HG02763 (cell line): ENCODE measurements at regions not wholly inside any gene's neighbourhood (a gene's known extent, or its start where the extent isn't known, plus 50 kb on each side); places are given as distances from the start of the nearest gene placed in this dataset.

Experiments used
- ATAC-seq: cut with Tn5 transposase; IDR thresholded peaks from one replicate; pipeline ENCODE4 v1.9.1; 2021; ENCODE audit warnings: mild to moderate bottlenecking, moderate library complexity; ENCODE audit not compliant: unreplicated experiment

DNA sequence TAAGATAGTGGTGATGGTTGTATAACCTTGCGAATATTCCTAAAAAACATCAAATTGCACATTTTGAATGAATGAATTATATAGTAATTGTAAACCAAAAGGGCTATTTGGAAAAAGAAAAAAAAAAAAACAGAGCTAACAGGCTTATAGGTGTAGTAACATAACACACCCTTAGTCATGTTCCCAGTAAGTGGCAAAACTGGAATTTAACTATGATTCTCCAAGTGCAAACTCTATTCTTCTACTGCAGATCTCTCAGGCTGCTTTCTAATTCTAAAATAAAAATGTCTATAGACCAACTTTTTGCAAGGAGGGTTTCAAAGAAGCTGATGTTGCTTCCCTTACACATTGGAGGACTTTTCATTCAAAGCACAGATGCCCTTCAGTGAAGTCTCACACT lies 293.2 kb upstream of the MON1B start:
- ATAC-seq = no peak

DNA sequence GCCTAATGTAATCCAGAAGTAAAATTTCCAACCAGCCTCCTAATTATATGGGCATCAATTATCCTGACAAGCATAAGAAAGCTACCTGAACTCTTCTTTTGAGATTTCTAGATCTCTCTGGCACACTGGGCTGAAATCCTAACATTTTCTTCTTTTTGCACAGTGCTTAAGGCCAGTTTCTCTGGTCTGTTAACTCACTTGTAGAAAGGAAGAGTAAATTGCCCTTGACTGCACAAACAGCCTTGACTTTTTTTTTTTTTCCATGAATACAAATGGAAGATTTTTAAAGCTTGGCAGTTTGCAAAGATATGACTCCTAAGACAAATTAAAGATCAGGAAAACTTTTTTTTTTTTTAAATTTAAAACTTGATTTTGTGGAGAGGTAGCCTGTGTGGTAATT lies 291.2 kb upstream of the MON1B start:
- ATAC-seq = no peak

DNA sequence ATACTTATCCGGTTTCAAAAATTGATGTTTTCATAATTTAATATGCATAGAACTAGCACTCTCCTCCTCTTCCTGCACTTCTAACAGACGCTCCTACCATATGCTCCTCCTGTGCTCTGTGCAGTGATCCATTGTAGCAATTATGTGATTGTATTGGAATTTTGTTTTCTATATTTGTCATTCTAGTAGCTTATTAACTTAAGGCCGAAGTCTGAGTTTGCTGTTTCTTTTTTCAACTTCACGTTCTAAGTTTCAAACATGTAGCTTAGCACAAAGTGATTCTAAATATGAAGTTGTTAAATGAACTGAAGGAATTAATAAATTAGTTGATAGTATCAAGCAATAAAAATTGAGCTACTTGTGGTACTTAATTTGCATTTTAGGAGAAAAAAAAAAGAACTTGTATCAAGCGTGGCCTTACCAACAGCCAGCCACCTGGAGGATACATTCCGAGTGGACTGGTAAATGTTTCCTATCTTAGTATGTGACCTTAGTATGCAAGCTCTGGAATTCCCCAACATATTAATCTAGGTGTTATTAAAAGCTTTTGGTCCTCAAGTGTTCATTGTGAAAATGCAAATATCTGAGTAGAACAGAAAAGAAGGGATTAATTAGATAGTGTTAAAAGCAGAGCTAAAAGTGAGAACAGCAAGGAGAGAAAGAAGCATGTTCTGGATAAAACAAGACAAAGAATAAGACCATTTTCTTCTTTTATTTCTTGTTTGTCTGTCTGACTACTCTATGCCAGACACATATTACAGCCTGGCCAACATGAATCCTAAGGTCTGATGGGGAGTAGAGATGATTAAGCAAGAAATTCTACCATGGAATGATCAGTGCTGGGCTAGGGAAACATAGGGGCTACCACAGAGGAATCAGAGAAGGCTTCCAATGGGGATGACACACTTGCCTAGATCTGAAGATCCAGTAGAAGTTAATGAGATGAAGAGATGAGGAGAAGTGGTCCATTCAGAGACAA lies 290.4 kb upstream of the MON1B start:
- ATAC-seq = no peak

DNA sequence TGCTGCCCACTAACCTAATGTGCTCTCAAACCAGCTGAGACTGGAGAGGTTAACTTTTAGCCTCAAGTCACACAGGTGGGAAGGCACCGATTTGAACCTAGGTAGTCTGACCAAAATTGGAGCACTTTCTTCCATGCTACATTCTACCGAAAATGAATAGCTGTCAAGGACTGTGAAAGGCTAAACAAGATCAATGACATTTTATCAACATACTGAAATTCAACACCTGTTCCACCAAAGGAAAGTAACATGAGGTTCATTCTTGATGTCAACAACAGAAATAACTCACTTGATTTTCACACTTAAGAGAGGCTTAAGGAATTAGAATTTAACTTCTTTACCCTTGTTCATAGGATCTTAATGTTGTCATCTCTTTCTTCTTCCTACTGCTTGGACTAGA lies 284.4 kb upstream of the MON1B start:
- ATAC-seq = no peak

DNA sequence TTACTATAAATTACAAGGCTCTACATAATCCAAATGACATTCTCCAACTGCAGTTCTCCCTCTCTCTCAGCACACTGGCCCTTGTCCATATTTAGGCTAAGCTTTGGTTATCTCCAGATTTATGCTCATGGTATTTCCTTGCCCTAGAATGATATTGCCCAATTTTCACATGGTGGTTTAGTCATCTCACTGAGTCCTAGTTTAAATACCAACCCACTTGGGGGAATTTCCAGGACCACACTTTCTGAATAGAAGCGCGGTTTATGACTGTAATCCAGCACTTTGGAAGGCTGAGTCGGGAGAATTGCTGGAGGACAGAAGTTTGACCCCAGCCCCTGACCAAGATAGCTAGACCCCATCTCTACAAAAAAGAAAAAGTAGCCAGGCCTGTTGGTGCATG lies 280.1 kb upstream of the MON1B start:
- no peak for ATAC-seq

DNA sequence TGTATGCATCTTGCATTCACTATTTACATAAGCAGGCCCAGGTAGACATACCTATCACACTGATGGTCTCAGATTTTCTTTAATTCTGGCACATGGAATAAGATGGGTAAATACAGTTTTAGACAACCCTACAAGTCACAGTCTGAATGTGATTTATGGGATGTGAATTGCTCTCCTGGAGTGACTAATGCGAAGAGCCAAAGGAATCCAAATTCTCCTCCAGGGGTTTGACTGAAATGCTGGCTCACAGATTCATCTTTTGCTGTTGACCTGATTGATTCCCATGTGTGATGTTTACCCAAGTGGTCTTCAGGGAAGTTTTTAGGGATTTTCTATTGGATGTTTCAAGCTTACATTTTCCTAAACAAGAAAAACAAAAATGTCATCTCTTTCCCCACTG lies 277.9 kb upstream of the MON1B start:
- ATAC-seq = no peak

DNA sequence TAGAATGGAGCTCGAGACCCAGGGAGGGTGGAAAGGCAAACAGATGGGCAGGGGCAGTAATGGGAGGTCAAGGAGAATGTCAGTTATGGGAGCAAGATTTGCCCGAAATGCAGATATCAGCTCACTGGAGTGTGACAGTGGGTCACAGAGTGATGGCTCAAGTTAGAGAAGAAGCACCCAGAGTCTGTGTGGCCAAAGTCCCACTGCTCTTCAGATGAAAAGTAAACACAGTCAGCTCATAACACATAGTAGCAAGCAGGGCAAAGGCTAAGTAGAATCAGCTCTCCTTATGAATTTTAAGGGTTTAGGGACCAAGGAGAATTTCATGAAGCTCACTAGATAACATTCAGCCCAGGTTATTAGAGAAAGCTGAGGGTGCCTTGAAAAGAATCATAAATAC lies 264.9 kb upstream of the MON1B start:
- ATAC-seq = no peak

DNA sequence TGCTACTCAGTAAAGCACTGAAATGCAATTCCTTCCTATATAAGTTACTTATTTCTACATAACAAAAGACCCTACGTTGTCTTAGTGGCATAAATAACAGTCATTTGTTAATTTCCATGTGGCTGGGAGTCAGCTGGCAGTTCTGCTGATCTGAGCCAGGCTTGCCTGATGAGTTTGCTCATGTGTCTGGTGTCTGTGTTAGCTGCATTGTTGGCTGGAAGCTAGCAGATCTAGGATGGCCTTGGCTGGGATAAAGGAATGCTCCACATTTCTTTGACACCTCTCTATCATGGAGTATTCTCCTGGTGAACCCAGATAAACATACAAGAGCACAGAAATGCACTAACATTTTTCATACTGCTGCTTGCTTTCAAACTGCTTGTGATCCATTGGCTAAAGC lies 264.4 kb upstream of the MON1B start:
- no peak for ATAC-seq

DNA sequence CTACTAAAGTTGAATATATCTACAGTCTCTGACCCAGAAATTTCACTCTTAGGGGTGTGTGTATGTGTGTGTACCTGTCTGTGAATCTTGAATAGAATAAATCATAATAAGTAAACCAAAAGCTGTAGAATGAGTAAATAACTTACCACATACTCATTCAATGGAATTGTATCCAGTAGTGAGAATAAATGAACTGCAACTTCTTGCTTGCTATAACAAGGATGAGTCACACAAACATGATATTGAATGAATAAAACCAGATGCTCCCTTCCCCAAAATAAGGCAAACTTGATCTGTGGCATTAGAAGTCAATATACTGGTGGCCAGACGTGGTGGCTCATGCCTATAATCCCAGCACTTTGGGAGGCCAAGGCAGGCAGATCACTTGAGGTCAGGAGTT lies 259.8 kb upstream of the MON1B start:
- no peak for ATAC-seq

DNA sequence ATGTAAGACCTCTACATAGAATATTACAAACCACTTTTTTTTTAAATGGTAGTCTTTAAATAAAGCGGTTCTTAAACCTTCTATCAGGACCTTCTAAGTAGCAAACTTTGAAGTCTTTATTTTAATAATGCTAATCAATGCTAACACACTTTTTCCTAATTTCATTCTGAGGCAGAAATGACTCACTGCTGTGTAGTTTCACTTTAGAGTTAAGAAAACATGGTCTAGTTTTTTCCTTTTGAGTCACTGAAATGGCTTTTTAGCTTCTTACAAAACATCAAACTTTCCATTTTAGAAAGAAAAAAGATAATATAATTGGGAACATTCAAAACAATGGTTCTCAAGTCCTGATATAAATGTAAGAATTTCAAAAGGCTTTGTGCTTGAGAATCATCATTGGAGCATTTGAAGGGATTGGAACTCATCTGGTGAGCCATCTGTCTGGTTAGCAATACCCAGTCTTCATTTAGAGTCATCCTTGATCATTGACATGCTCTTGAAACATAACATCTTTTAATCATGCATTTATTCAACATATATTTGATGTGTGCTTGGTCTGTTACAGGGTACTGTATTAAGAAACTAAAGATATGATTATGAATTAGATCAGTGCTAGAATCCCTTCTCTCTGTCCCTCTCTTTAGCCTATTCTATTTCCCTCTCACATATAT lies 258.3 kb upstream of the MON1B start:
- no peak for ATAC-seq

DNA sequence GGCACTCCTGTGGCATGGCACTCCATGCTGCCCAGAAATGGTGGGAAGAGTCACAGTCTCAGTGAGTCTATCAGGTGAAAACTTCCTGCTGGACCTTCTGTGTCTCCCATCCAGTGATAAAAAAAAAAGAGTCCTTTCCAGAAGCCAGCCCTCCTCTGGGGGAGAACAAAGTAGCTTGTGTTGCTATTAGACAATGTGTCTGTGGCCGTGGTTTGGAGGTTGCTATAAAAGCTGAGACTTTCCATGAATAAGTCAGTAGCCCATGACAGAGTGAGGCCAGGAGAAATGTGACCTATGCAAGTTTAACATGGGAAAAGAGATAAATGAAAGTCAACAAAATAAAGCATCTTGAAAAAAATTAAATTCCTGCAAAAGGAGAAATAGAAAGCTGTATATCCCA lies 250.7 kb upstream of the MON1B start:
- no peak for ATAC-seq

DNA sequence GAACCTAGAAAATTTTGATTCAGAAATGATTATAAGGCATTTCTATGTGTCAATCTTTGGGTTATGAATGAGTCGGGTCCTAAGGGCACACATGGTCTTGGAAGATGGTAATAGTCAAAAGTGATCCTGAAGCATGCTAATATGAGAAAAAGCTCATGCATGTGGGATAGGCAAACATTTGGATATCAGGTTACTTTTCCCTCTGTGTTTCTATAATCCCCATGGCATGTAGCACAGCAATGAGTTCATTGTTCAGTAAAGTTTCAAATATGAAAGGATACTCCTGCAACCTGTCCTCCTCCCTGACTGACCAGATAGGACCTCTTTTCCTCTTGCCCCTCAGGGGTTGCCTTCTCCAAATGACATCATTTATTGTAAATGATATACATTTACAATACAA lies 249.9 kb upstream of the MON1B start:
- no peak for ATAC-seq

DNA sequence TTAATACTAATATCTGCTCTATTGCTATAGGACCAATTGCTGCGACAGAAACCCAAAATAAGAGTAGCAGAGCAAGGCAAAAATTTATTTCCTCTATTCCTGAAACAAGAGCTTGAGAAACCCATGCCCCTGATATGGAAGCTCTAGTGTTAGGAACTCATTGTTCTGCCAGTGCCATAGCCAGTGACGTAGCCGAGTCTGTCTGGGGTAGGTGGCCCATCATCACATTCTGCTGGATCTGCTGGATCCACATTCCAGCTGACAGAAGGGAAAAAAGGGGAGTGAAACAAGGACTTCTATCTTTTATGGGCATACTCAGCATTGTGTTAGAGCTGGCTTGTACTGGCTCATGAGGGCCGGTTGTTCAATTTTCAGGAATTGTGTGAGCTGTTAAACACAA lies 248.9 kb upstream of the MON1B start:
- no peak for ATAC-seq

DNA sequence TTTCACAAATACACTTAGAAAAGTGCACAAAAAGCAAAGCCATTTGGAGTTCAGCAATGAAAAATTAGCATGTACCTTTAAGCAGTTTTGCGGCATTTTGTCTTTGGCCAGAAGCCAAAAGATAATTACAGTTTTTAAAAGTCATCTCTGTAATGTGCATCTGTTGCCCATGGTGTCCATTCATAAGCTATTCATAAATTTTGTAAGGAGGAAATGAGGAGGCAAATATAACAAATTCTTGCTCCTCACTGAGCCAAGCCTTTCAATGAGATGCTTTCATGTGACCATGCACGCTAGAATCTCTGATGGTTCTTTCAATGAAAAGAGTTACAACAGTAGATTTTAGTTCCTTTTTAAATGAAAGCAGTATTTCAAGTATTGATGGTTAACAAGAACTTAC lies 247.1 kb upstream of the MON1B start:
- no peak for ATAC-seq

DNA sequence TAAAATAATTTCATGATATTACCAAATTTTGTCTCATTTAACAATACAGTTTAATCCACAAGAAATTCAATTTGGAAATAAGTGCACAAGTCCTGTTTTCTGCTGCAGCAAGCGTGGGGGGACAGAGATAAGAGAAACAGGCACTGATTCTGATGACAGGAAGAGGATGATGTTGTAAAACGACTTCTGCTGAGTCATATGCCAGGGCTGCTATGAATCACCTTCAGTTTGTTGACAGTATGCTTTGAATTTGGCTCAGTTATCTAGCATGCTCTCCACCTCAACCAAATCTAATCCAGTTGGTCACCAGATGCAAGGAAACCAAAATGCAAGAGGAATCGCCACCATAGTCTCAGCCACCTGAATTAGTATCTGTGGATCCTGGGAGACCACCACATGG lies 244.1 kb upstream of the MON1B start:
- ATAC-seq = no peak

DNA sequence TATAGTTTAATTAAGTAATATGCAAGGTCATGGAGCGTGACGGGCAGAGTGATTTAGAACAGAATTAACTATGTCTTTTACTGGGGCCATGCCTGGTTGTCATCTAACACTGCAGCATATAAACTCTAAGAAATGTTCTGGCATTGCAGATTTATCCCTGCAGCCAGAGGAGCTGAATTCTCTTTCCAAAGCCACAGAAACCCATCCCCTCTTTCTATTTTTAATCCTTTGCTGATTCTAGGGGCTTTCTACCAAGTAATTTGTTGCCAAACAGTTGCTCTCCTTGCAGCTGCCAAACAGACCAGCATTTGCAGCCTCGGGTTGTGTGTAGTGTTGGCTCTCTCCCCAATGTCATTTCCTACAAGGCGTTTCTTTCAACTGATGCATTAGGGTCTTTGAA lies 243.2 kb upstream of the MON1B start:
- ATAC-seq = no peak

DNA sequence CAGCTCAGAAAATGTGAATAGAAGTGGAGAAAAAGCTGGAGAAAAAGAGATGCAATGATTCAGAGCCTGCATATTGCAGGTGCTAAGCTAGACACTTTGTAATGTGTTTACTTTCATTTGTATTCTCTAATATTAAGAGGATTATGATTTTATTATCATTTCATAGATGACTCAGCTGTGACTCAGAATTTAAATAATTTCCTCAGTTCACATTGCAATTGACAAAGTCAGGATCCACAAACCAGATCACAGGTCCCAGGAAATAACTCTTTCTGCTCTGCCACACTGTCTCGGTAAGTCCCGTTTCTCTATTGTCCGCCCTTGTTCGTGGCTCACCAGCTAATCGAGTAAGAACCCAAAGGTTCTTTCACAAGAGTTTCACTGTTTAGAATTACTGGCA lies 235.4 kb upstream of the MON1B start:
- no peak for ATAC-seq

DNA sequence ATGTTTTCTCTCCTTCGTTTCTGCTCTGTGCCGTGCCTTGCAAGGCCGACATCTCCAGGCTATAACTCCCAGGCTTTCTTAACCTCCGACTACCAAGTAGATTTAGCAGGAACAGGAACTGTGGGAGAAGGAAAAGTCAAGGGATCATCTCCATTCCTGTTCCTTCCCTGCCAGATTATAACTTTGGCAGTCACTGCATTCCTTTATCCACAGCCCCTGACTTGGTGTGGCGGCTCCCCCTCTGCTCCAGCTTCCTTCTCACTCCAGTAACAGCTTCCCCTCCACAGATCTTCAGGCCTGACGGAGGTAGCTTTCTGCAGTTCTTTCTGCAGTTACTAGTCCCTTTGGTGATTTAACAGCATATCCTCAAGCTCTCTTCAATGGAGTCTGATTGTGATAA lies 234.6 kb upstream of the MON1B start:
- no peak for ATAC-seq

DNA sequence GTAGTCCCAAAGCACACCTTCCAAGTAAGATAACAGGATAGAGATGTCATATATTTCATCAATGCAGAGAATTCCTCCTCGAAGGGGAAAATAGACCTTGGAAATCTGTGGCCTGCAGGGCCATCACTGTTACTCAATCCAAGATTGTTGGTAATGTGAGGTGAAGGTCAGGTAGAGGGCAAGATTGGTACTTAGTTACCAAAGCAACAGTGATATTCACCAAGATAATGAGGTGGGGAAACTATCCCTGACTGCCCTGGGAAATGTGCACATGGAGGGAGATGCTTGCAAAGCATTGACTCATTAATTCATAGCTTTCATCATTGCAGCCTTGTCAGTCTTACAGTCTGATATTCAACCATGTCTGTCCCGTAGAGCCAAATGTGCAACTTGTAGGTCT lies 234.1 kb upstream of the MON1B start:
- ATAC-seq = no peak

DNA sequence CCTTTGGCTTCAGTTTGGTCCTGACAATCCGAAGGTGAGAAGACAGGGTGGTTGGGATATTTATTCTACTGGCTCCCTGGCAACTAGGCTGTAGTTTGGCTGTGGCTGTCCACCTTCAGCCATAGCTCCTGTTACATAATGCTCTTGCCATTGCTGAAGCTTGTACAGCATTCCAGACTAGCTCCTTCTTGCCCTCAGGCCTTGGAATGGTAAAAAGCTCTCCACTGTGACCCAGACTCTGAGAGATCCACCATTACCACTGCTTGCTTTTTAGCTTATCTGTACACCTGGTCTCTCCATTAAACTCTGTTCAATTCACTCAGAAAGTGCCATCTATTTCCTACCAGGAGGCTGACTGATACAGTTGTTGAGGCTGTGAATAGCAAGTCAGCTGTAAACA lies 231.8 kb upstream of the MON1B start:
- ATAC-seq = no peak

DNA sequence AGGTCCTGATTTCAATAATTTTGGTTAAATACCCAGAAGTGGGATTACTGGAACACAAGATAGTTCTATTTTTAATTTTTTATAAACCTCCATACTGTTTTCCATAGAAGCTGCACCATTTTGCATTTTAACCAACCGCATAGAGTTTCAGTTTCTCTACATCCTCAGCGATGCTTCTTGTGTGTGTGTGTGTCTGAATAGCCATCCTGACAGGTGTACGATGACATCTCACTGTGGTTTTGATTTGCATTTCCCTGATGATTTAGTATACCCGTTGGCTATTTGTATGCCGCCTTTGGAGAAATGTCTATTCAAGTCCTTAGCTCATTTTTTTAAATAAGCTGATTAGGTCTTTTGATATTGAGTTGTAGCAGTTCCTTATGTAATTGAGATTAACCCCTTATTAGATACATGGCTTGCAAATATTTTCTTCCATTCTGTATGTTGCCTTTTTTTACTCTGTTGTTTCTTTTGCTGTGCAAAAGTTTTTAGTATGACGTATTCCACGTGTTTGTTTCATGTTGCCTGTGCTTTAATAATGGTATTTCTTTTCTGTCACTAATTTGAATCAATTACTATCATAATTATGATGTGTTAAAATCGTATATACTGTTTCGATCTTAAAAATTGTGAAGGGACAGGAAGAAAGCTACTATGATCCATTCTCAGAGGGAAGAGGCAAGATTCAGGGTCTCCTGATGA lies 227.2 kb upstream of the MON1B start:
- ATAC-seq = no peak
